ENCODE measurements at regions not wholly inside any gene's neighbourhood (a gene's known extent, or its start where the extent isn't known, plus 50 kb on each side); places are given as distances from the start of the nearest gene placed in this dataset.

DNA sequence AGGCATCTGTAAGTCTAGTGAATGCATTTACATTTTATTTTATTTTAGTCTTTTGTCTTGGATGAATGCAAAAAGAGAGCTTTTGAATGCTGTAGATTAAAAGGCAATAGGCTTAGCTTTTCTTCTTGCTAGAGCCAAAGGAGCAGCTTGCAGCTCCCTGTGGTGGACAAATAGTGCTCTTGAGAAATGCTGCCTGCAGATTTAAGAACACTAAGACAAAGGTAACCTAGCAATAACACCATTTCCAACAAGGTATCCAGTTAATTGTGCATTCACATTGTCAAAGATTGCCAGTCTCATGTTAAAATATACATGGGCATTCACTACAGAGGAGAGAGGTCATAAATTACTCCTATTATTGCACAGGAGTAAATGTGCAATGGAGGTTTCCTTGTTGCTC is 859.2 kb upstream of the PRKX start (continued):
- TF ChIP-seq, protein P1, sequence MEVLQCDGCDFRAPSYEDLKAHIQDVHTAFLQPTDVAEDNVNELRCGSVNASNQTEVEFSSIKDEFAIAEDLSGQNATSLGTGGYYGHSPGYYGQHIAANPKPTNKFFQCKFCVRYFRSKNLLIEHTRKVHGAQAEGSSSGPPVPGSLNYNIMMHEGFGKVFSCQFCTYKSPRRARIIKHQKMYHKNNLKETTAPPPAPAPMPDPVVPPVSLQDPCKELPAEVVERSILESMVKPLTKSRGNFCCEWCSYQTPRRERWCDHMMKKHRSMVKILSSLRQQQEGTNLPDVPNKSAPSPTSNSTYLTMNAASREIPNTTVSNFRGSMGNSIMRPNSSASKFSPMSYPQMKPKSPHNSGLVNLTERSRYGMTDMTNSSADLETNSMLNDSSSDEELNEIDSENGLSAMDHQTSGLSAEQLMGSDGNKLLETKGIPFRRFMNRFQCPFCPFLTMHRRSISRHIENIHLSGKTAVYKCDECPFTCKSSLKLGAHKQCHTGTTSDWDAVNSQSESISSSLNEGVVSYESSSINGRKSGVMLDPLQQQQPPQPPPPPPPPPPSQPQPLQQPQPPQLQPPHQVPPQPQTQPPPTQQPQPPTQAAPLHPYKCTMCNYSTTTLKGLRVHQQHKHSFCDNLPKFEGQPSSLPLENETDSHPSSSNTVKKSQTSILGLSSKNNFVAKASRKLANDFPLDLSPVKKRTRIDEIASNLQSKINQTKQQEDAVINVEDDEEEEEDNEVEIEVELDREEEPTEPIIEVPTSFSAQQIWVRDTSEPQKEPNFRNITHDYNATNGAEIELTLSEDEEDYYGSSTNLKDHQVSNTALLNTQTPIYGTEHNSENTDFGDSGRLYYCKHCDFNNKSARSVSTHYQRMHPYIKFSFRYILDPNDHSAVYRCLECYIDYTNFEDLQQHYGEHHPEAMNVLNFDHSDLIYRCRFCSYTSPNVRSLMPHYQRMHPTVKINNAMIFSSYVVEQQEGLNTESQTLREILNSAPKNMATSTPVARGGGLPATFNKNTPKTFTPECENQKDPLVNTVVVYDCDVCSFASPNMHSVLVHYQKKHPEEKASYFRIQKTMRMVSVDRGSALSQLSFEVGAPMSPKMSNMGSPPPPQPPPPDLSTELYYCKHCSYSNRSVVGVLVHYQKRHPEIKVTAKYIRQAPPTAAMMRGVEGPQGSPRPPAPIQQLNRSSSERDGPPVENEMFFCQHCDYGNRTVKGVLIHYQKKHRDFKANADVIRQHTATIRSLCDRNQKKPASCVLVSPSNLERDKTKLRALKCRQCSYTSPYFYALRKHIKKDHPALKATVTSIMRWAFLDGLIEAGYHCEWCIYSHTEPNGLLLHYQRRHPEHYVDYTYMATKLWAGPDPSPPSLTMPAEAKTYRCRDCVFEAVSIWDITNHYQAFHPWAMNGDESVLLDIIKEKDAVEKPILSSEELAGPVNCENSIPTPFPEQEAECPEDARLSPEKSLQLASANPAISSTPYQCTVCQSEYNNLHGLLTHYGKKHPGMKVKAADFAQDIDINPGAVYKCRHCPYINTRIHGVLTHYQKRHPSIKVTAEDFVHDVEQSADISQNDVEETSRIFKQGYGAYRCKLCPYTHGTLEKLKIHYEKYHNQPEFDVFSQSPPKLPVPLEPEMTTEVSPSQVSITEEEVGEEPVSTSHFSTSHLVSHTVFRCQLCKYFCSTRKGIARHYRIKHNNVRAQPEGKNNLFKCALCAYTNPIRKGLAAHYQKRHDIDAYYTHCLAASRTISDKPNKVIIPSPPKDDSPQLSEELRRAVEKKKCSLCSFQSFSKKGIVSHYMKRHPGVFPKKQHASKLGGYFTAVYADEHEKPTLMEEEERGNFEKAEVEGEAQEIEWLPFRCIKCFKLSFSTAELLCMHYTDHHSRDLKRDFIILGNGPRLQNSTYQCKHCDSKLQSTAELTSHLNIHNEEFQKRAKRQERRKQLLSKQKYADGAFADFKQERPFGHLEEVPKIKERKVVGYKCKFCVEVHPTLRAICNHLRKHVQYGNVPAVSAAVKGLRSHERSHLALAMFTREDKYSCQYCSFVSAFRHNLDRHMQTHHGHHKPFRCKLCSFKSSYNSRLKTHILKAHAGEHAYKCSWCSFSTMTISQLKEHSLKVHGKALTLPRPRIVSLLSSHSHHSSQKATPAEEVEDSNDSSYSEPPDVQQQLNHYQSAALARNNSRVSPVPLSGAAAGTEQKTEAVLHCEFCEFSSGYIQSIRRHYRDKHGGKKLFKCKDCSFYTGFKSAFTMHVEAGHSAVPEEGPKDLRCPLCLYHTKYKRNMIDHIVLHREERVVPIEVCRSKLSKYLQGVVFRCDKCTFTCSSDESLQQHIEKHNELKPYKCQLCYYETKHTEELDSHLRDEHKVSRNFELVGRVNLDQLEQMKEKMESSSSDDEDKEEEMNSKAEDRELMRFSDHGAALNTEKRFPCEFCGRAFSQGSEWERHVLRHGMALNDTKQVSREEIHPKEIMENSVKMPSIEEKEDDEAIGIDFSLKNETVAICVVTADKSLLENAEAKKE (CRISPR knock-in tag; IDR thresholded peaks at IDR 0.05) = no peak

DNA sequence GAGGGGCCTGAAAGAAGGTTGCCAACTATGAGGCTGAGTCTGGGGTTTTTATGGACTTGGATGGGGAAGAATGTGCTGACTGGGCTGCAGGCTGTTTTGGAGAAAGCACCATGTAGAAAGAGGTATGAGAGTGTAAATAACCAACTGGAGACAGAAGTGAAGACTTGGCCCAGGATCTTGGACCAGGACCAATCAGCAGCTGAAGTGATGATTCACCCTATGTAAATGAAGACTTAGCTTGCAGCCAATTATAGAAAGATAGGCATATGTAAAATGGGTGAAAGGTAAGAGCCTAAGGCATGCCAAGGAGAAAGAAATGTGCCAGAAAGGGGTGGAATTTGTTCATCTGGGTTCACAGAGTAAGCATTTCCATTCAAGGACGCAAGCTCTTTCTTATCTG is 856.7 kb upstream of the PRKX start:
- Histone ChIP-seq H3K4me2 (no peak overlapping the region), H3K4me3 (no peak overlapping the region), H3K9me2 (ENCODE audit: insufficient read depth) (no peaks in the 10 kb centered on the region), H3K4me1 (ENCODE audit: insufficient read depth) (peaks cover 4% of the 10 kb centered on the region; the same call in 1 of the 2 replicates), H3K27me3 (ENCODE audit: insufficient read depth) (no peaks in the 10 kb centered on the region), H2AFZ (no peak overlapping the region), H3K27ac (ENCODE audit: low read depth) (no peak overlapping the region), H4K20me1 (replicated peaks; ENCODE audit: insufficient read depth) (no peaks in the 10 kb centered on the region), H3K36me3 (ENCODE audit: insufficient read depth) (no peaks in the 10 kb centered on the region), H3F3A (replicated peaks; ENCODE audit: low read depth) (no peaks in the 10 kb centered on the region), H3K79me2 (replicated peaks; ENCODE audit: insufficient read depth) (no peaks in the 10 kb centered on the region)
- peaks cover 12% of the 10 kb centered on the region; the same call in 2 of the 3 replicates for H3K9me3 Mint-ChIP-seq
- no peak overlapping the region for H3K27ac Mint-ChIP-seq
- DNase-seq (ENCODE audit: low spot score) = no peak
- no peaks in the 10 kb centered on the region for H3K27me3 Mint-ChIP-seq (ENCODE audit: insufficient read depth, low read depth, poor library complexity)
- H3K36me3 Mint-ChIP-seq (ENCODE audit: low read depth) = peaks cover 14% of the 10 kb centered on the region; the same call in 2 of the 3 replicates
- no peak overlapping the region for H3K4me3 Mint-ChIP-seq
- peaks cover 7% of the 10 kb centered on the region; the same call in 2 of the 3 replicates for H3K4me1 Mint-ChIP-seq
- no peak for ATAC-seq
- TF ChIP-seq POLR2AphosphoS5 (IDR thresholded peaks at IDR 0.05; ENCODE audit: low read depth) (no peak), EZH2phosphoT487 (IDR thresholded peaks at IDR 0.05; ENCODE audit: unreplicated experiment) (no peak), ZNF331 (CRISPR knock-in tag; IDR thresholded peaks at IDR 0.05; ENCODE audit: low read depth) (no peak), STAT1 (IDR thresholded peaks at IDR 0.05; ENCODE audit: unreplicated experiment) (no peak)
- TF ChIP-seq, protein P2, sequence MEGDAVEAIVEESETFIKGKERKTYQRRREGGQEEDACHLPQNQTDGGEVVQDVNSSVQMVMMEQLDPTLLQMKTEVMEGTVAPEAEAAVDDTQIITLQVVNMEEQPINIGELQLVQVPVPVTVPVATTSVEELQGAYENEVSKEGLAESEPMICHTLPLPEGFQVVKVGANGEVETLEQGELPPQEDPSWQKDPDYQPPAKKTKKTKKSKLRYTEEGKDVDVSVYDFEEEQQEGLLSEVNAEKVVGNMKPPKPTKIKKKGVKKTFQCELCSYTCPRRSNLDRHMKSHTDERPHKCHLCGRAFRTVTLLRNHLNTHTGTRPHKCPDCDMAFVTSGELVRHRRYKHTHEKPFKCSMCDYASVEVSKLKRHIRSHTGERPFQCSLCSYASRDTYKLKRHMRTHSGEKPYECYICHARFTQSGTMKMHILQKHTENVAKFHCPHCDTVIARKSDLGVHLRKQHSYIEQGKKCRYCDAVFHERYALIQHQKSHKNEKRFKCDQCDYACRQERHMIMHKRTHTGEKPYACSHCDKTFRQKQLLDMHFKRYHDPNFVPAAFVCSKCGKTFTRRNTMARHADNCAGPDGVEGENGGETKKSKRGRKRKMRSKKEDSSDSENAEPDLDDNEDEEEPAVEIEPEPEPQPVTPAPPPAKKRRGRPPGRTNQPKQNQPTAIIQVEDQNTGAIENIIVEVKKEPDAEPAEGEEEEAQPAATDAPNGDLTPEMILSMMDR (conservative IDR thresholded peaks at IDR 0.05; ENCODE audit: low read depth in 2 of 2) = no peak
- TF ChIP-seq, protein P3, sequence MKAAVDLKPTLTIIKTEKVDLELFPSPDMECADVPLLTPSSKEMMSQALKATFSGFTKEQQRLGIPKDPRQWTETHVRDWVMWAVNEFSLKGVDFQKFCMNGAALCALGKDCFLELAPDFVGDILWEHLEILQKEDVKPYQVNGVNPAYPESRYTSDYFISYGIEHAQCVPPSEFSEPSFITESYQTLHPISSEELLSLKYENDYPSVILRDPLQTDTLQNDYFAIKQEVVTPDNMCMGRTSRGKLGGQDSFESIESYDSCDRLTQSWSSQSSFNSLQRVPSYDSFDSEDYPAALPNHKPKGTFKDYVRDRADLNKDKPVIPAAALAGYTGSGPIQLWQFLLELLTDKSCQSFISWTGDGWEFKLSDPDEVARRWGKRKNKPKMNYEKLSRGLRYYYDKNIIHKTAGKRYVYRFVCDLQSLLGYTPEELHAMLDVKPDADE (IDR thresholded peaks at IDR 0.05) = no peak
- TF ChIP-seq, protein P1 (CRISPR knock-in tag; IDR thresholded peaks at IDR 0.05) = no peak
